Neutrophil (primary cell): ENCODE measurements at regions not wholly inside any gene's neighbourhood (a gene's known extent, or its start where the extent isn't known, plus 50 kb on each side); places are given as distances from the start of the nearest gene placed in this dataset.

Experiments used
- H3K27ac ChIP-seq: fragments of 200-600 bp; sonication (generic); 2 replicates; pipeline ENCODE4 v1.5.1; 2016; ENCODE audit warnings: mild to moderate bottlenecking, moderate library complexity
- H3K27me3 ChIP-seq: fragments of 200-600 bp; sonication (generic); 2 replicates; pipeline ENCODE4 v1.6.0; 2016; ENCODE audit warnings: mild to moderate bottlenecking
- H3K36me3 ChIP-seq: fragments of 200-600 bp; sonication (generic); 2 replicates; pipeline ENCODE4 v1.5.1; 2017
- H3K4me1 ChIP-seq, 2 experiments: fragments of 200-600 bp in 1 of 2; sonication (generic) in 1 of 2; 1 replicate in 1 of 2; 2 replicates in 1 of 2; pipeline versions ENCODE4 v1.5.1 to v1.6.1; 2013 to 2016; ENCODE audit warnings: low read depth in 1 of 2, low read length in 1 of 2, mild to moderate bottlenecking in 1 of 2, moderate library complexity in 1 of 2; ENCODE audit not compliant: control insufficient read depth in 1 of 2, insufficient read depth in 1 of 2
- H3K4me3 ChIP-seq, 2 experiments: fragments of 200-600 bp in 1 of 2; sonication (generic) in 1 of 2; 1 replicate in 1 of 2; 2 replicates in 1 of 2; pipeline ENCODE4 v1.5.1; 2013 to 2016; ENCODE audit warnings: low read depth in 1 of 2, low read length in 1 of 2, mild to moderate bottlenecking in 1 of 2, moderate library complexity in 1 of 2
- H3K9me3 ChIP-seq: fragments of 200-600 bp; sonication (generic); 2 replicates; pipeline ENCODE4 v1.5.1; 2016
- CTCF ChIP-seq: fragments of 200-600 bp; sonication (generic); IDR thresholded peaks from 2 replicates; pipeline ENCODE4 v1.5.1; 2016; ENCODE audit warnings: antibody characterized with exemption

- Histone ChIP-seq H3K4me1 (no peaks in the 10 kb centered on the region), H3K27ac (no peak overlapping the region), H3K4me3 (no peak overlapping the region), H3K27me3 (no peaks in the 10 kb centered on the region), H3K9me3 (no peaks in the 10 kb centered on the region), H3K36me3 (no peaks in the 10 kb centered on the region)
- TF ChIP-seq CTCF, result no peak
Measured at GRCh38 chr11:79758325-79758724, 317.5 kb upstream of the TENM4 start.

GRCh38 chr11:79747406-79747805, 306.6 kb upstream of the TENM4 start:
- no peaks in the 10 kb centered on the region for H3K36me3 ChIP-seq
- H3K9me3 ChIP-seq, result no peaks in the 10 kb centered on the region
- no peak overlapping the region for H3K27ac ChIP-seq
- H3K27me3 ChIP-seq, result no peaks in the 10 kb centered on the region
- no peak for TF ChIP-seq CTCF
- no peaks in the 10 kb centered on the region for H3K4me1 ChIP-seq
- no peak overlapping the region for H3K4me3 ChIP-seq

DNA sequence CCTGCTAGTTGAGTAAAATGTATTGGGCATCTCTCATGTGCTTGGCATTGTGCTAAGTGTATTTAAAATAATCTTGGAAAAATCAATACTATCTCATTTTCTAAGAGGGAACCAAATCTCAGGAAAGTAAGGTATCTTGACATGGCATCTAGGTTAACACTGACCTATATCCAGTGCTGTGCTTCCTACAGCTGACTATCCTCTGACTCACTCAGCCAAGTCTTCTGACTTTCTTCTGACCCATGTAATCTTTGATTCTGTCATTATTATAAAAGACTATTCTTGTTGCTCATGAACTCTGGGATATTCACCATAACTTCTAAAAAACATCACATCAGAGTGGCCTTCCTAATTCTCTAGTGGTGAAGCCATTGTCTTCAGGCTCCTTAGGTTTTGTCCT, 304.1 kb upstream of the TENM4 start:
- Histone ChIP-seq H3K9me3 (no peaks in the 10 kb centered on the region), H3K27me3 (no peaks in the 10 kb centered on the region), H3K4me1 (no peaks in the 10 kb centered on the region), H3K4me3 (no peak overlapping the region), H3K27ac (no peak overlapping the region), H3K36me3 (no peaks in the 10 kb centered on the region)
- TF ChIP-seq CTCF, result no peak

DNA sequence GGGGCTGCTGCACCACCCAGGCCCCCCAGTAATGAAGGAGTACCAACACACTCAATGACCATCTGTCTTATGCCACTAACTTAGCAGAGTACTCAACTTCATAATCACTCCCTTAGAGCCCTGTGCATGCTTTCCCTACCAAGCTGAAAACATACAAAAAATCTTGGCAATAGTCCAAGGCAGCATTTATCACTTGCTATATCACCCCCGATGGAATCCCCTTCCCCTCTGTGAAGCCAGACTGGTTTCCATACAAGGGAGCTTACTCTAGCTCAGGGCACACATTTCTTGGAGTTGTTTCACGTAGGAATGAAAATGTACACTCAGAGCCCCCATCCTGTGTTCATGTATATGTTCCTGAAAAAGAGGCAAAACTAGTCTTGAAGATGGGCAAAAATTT, 301.3 kb upstream of the TENM4 start:
- Histone ChIP-seq H3K9me3 (no peaks in the 10 kb centered on the region), H3K4me1 (no peaks in the 10 kb centered on the region), H3K27ac (no peak overlapping the region), H3K27me3 (no peaks in the 10 kb centered on the region), H3K4me3 (no peak overlapping the region), H3K36me3 (no peaks in the 10 kb centered on the region)
- TF ChIP-seq CTCF, result no peak

DNA sequence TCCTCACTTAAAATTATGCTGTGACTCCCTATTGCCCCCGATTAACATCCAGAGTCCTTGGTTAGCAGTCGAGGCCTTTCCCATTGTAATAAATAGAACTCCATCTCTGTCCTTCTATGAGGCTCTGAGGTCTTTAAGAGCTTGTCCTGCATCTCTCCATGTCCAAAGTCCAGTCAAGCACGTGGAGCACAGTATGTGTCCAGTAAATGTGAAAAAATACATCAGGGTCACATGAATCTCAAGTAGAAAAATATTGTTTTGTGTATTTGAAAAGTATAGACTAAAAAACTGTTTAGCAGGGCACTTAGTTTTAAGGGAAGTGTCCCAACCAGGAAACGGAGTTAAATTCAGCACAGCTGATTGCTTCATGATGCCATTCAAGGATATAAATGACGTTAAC, 298.8 kb upstream of the TENM4 start:
- TF ChIP-seq CTCF, result no peak
- no peaks in the 10 kb centered on the region for H3K9me3 ChIP-seq
- no peak overlapping the region for H3K4me3 ChIP-seq
- H3K36me3 ChIP-seq, result no peaks in the 10 kb centered on the region
- H3K27ac ChIP-seq, result no peak overlapping the region
- H3K4me1 ChIP-seq, result no peaks in the 10 kb centered on the region
- H3K27me3 ChIP-seq, result no peaks in the 10 kb centered on the region

DNA sequence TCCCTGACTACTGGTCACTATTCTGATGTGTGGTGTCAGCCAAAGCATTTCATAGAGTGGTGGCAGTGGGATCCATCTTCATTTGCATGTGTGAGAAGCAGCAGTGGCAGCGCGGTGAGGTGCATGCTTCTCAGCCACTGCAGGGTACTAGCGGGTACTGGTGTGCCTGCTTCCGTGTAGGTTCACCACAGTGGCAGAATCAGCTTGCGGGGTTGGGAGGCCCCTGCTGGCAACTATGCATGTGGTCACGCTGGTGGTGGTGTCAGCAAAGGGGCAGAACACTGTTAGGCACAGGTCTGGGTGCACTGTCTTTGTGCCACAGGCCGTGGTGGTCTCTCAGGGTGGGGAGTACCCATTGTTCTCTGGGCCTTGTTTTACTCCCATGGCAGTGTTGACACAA, 286.4 kb upstream of the TENM4 start:
- Histone ChIP-seq H3K4me1 (no peaks in the 10 kb centered on the region), H3K27me3 (no peaks in the 10 kb centered on the region), H3K36me3 (no peaks in the 10 kb centered on the region), H3K27ac (no peak overlapping the region), H3K9me3 (no peaks in the 10 kb centered on the region), H3K4me3 (no peak overlapping the region)
- TF ChIP-seq CTCF, result no peak
